Body of pancreas (tissue), 4 donors: ENCODE measurements at regions not wholly inside any gene's neighbourhood (a gene's known extent, or its start where the extent isn't known, plus 50 kb on each side); places are given as distances from the start of the nearest gene placed in this dataset.

Experiments used
- CTCF ChIP-seq, 7 experiments: fragments of 450-650 bp in 4 of 7; fragments of 200-600 bp in 3 of 7; sonication (generic) in 3 of 7; IDR thresholded peaks; one replicate each; pipeline ENCODE4 v1.5.1; 2016 to 2019; ENCODE audit warnings: antibody characterized with exemption in 7 of 7
- POLR2A ChIP-seq, 3 donors: fragments of 450-650 bp; IDR thresholded peaks; one replicate each; pipeline ENCODE4 v1.6.1; 2016; ENCODE audit warnings: antibody characterized with exemption in 3 of 3, mild to moderate bottlenecking in 2 of 3

DNA sequence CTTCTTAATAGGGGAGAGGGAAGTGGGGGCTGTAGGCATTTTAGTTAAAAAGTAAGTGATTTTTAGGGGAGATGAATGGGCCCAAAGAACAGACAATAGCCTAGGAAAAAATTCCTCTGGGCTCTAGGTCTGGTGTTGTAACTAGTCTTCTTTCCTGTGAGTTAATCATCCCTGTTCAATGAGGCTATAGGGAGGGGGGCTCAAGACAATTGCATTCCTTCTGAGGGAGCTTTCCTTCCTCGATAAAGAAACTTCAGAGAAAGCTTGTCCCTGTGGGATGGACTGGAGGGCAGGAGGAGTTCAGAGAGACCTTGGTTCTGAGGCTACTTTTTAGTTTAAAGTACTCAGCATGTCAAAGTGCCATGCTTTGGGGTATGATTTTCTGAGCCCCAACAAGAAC, 127.2 kb downstream of the BBS10 start:
- TF ChIP-seq CTCF (IDR thresholded peaks at IDR 0.05) (no peak), POLR2A (IDR thresholded peaks at IDR 0.05) (no peak)
